Neural cell (in vitro differentiated cells): ENCODE measurements at regions not wholly inside any gene's neighbourhood (a gene's known extent, or its start where the extent isn't known, plus 50 kb on each side); places are given as distances from the start of the nearest gene placed in this dataset.

Experiments used
- H2AFZ ChIP-seq: fragments of 200-600, 300-800 bp; sonication (generic), shearing (Covaris generic); 2 replicates; pipeline ENCODE4 v1.6.0; 2014; ENCODE audit warnings: low read depth, mild to moderate bottlenecking, antibody characterized with exemption, low read length, moderate library complexity
- H3F3A ChIP-seq: fragments of 200-600 bp; shearing (Covaris generic); 2 replicates; pipeline ENCODE4 v1.6.1; 2016; ENCODE audit warnings: mild to moderate bottlenecking, moderate library complexity, mixed read lengths, antibody characterized with exemption, low read length; ENCODE audit not compliant: insufficient read depth, poor library complexity, severe bottlenecking
- H3K27ac ChIP-seq: fragments of 200-600, 300-800 bp; sonication (generic), shearing (Covaris generic); 2 replicates; pipeline ENCODE4 v1.5.1; 2014; ENCODE audit warnings: mild to moderate bottlenecking, low read length, moderate library complexity
- H3K27me3 ChIP-seq: fragments of 300-800, 200-600 bp; sonication (generic), shearing (Covaris generic); 2 replicates; pipeline ENCODE4 v1.6.0; 2014; ENCODE audit warnings: mild to moderate bottlenecking, low read depth, low read length, moderate library complexity; ENCODE audit not compliant: insufficient read depth
- H3K36me3 ChIP-seq: fragments of 300-800, 200-600 bp; sonication (generic), shearing (Covaris generic); 2 replicates; pipeline ENCODE4 v1.5.1; 2014; ENCODE audit warnings: mild to moderate bottlenecking, antibody characterized with exemption, low read length, moderate library complexity; ENCODE audit not compliant: insufficient read depth
- H3K4me2 ChIP-seq: fragments of 300-800, 200-600 bp; sonication (generic), shearing (Covaris generic); 2 replicates; pipeline ENCODE4 v1.6.0; 2014; ENCODE audit warnings: mild to moderate bottlenecking, low read length
- H3K4me3 ChIP-seq: fragments of 300-800, 200-600 bp; sonication (generic), shearing (Covaris generic); 2 replicates; pipeline ENCODE4 v1.5.1; 2014; ENCODE audit warnings: mild to moderate bottlenecking, low read length, moderate library complexity
- H3K79me2 ChIP-seq: fragments of 200-600 bp; shearing (Covaris generic); replicated peaks from 2 replicates; pipeline ENCODE4 v1.6.0; 2014; ENCODE audit warnings: mild to moderate bottlenecking, low read length, moderate library complexity; ENCODE audit not compliant: insufficient read depth
- H3K9ac ChIP-seq: fragments of 300-800, 200-600 bp; sonication (generic), shearing (Covaris generic); 2 replicates; pipeline ENCODE4 v1.6.1; 2016; ENCODE audit warnings: mild to moderate bottlenecking, low read length, mixed read lengths
- H3K9me2 ChIP-seq: fragments of 200-600 bp; shearing (Covaris generic); 2 replicates; pipeline ENCODE4 v1.6.1; 2016; ENCODE audit warnings: mild to moderate bottlenecking, low read length, mixed read lengths; ENCODE audit not compliant: insufficient read depth
- H3K9me3 ChIP-seq: fragments of 200-600, 300-800 bp; sonication (generic), shearing (Covaris generic); 2 replicates; pipeline ENCODE4 v1.6.1; 2016; ENCODE audit warnings: mild to moderate bottlenecking, mixed run types, low read length, moderate library complexity, mixed read lengths
- H4K20me1 ChIP-seq: fragments of 200-600 bp; shearing (Covaris generic); 2 replicates; pipeline ENCODE4 v1.6.1; 2016; ENCODE audit warnings: mild to moderate bottlenecking, mixed run types; ENCODE audit not compliant: insufficient read depth
- EP300 ChIP-seq: fragments of 450-650 bp; conservative IDR thresholded peaks from 2 replicates; pipeline ENCODE4 v1.6.1; 2014; ENCODE audit warnings: antibody characterized with exemption, mild to moderate bottlenecking, moderate library complexity; ENCODE audit not compliant: poor library complexity, severe bottlenecking
- EZH2 ChIP-seq: fragments of 200-600, 300-800 bp; shearing (Covaris generic), sonication (generic); IDR thresholded peaks from 2 replicates; pipeline ENCODE4 v1.6.1; 2014; ENCODE audit warnings: antibody characterized with exemption, low read length, borderline replicate concordance, mild to moderate bottlenecking; ENCODE audit not compliant: insufficient read depth, poor library complexity, severe bottlenecking
- MXI1 ChIP-seq: fragments of 450-650 bp; conservative IDR thresholded peaks from 2 replicates; pipeline ENCODE4 v1.6.1; 2014; ENCODE audit warnings: antibody characterized with exemption, mild to moderate bottlenecking; ENCODE audit not compliant: poor library complexity, severe bottlenecking
- POLR2AphosphoS5 ChIP-seq: IDR thresholded peaks from 2 replicates; pipeline ENCODE4 v1.6.1; 2012
- RAD21 ChIP-seq: fragments of 450-650 bp; conservative IDR thresholded peaks from 2 replicates; pipeline ENCODE4 v1.6.1; 2014; ENCODE audit warnings: antibody characterized with exemption, mild to moderate bottlenecking, moderate library complexity
- SMC3 ChIP-seq: fragments of 450-650 bp; conservative IDR thresholded peaks from 2 replicates; pipeline ENCODE4 v1.6.1; 2014; ENCODE audit warnings: antibody characterized with exemption, mild to moderate bottlenecking, moderate library complexity; ENCODE audit not compliant: poor library complexity
- TAF1 ChIP-seq: IDR thresholded peaks from 2 replicates; pipeline ENCODE4 v1.6.1; 2012; ENCODE audit warnings: low read depth
- TF ChIP-seq, protein P1 (sequence below): fragments of 450-650 bp; IDR thresholded peaks from 2 replicates; pipeline ENCODE4 v1.5.1; 2014; ENCODE audit warnings: antibody characterized with exemption, mild to moderate bottlenecking, moderate library complexity; ENCODE audit not compliant: poor library complexity, severe bottlenecking
- TF ChIP-seq, protein P2 (sequence below): IDR thresholded peaks from 2 replicates; pipeline ENCODE4 v1.6.1; 2012; ENCODE audit warnings: borderline replicate concordance

DNA sequence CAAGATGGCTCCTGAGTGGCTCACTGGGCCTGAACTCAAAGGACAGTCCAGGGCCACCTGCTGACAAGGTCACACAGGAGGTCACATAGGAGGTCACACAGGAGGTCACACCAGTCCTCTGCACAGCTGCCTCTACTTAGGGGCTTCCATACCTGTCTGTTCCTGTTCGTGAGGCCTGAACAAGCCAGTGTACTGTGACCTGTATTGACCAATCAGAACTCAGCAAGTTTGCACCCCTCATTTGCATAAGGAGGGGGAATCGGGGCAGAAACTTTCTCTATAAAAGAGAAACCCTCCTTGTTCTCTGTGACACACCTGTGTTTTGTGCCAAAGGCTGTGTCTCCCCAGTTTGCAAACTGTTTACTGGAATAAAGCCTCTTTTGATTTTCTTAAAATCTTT lies 478.9 kb downstream of the EIPR1 start:
- Histone ChIP-seq H3K36me3 (no peaks in the 10 kb centered on the region), H3K4me2 (no peak overlapping the region), H3K9me3 (no peaks in the 10 kb centered on the region), H3F3A (no peaks in the 10 kb centered on the region), H3K79me2 (no peaks in the 10 kb centered on the region), H3K27ac (no peak overlapping the region), H3K4me3 (no peak overlapping the region), H3K27me3 (no peaks in the 10 kb centered on the region), H2AFZ (no peak overlapping the region), H4K20me1 (no peaks in the 10 kb centered on the region), H3K9ac (no peak overlapping the region), H3K9me2 (no peaks in the 10 kb centered on the region)
- TF ChIP-seq, protein P1, sequence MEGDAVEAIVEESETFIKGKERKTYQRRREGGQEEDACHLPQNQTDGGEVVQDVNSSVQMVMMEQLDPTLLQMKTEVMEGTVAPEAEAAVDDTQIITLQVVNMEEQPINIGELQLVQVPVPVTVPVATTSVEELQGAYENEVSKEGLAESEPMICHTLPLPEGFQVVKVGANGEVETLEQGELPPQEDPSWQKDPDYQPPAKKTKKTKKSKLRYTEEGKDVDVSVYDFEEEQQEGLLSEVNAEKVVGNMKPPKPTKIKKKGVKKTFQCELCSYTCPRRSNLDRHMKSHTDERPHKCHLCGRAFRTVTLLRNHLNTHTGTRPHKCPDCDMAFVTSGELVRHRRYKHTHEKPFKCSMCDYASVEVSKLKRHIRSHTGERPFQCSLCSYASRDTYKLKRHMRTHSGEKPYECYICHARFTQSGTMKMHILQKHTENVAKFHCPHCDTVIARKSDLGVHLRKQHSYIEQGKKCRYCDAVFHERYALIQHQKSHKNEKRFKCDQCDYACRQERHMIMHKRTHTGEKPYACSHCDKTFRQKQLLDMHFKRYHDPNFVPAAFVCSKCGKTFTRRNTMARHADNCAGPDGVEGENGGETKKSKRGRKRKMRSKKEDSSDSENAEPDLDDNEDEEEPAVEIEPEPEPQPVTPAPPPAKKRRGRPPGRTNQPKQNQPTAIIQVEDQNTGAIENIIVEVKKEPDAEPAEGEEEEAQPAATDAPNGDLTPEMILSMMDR, result no peak
- no peak for TF ChIP-seq EZH2
- no peak for TF ChIP-seq RAD21
- no peak for TF ChIP-seq POLR2AphosphoS5
- TF ChIP-seq, protein P2, sequence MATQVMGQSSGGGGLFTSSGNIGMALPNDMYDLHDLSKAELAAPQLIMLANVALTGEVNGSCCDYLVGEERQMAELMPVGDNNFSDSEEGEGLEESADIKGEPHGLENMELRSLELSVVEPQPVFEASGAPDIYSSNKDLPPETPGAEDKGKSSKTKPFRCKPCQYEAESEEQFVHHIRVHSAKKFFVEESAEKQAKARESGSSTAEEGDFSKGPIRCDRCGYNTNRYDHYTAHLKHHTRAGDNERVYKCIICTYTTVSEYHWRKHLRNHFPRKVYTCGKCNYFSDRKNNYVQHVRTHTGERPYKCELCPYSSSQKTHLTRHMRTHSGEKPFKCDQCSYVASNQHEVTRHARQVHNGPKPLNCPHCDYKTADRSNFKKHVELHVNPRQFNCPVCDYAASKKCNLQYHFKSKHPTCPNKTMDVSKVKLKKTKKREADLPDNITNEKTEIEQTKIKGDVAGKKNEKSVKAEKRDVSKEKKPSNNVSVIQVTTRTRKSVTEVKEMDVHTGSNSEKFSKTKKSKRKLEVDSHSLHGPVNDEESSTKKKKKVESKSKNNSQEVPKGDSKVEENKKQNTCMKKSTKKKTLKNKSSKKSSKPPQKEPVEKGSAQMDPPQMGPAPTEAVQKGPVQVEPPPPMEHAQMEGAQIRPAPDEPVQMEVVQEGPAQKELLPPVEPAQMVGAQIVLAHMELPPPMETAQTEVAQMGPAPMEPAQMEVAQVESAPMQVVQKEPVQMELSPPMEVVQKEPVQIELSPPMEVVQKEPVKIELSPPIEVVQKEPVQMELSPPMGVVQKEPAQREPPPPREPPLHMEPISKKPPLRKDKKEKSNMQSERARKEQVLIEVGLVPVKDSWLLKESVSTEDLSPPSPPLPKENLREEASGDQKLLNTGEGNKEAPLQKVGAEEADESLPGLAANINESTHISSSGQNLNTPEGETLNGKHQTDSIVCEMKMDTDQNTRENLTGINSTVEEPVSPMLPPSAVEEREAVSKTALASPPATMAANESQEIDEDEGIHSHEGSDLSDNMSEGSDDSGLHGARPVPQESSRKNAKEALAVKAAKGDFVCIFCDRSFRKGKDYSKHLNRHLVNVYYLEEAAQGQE, result no peak
- no peak for TF ChIP-seq EP300
- TF ChIP-seq TAF1, result no peak
- TF ChIP-seq MXI1, result no peak
- TF ChIP-seq SMC3, result no peak

DNA sequence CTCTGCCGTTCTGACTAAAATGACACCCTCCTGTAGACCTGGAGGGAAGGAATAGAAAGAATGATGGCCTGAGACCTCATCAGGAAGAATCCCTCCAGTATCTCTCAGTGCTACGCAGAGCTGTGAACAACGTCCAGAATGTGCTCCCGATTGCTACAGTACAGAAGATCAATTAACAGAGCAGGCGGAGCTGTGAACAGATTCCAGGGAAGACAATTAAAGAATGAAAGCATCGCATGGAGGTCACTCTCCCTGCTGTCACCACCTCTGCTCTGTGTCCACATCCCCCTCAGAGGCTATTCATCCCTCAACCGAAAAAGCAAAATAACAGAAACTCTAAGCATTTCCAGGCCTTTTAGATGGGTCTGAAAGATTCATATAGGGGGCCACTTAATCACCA lies 481.0 kb downstream of the EIPR1 start:
- Histone ChIP-seq H3F3A (no peaks in the 10 kb centered on the region), H3K9me3 (no peaks in the 10 kb centered on the region), H4K20me1 (no peaks in the 10 kb centered on the region), H3K27ac (no peak overlapping the region), H3K27me3 (no peaks in the 10 kb centered on the region), H3K9me2 (no peaks in the 10 kb centered on the region), H2AFZ (no peak overlapping the region), H3K79me2 (no peaks in the 10 kb centered on the region), H3K4me3 (no peak overlapping the region), H3K9ac (no peak overlapping the region), H3K36me3 (no peaks in the 10 kb centered on the region), H3K4me2 (no peak overlapping the region)
- no peak for TF ChIP-seq POLR2AphosphoS5
- TF ChIP-seq, protein P1, result no peak
- TF ChIP-seq EP300, result no peak
- TF ChIP-seq SMC3, result no peak
- TF ChIP-seq, protein P2, result no peak
- TF ChIP-seq EZH2, result no peak
- TF ChIP-seq RAD21, result no peak
- TF ChIP-seq TAF1, result no peak
